SK-N-SH (cell line): ENCODE measurements at regions not wholly inside any gene's neighbourhood (a gene's known extent, or its start where the extent isn't known, plus 50 kb on each side); places are given as distances from the start of the nearest gene placed in this dataset.
"Not testable (repeated sequence)": the region's sequence is repeated elsewhere in the genome, so short reads cannot be mapped to it uniquely, and the experiment has no call there.

Experiments used
- CTCF ChIA-PET: fragments of 300-600, 350-600 bp; formaldehyde crosslinking; extraction: SDS; loops from one replicate; lab custom pipeline; 2021; lab: Yijun Ruan, JAX
- POLR2A ChIA-PET: fragments of 350-600 bp; sonication (Branson Sonifier 250); formaldehyde crosslinking; extraction: SDS; loops from one replicate; lab custom pipeline; 2020; ENCODE audit warnings: antibody characterized with exemption, inconsistent platforms; lab: Yijun Ruan, JAX
- DNase-seq: peaks from one replicate; pipeline ENCODE4 v3.0.0; 2012
- H2AFZ ChIP-seq: fragments of 200-600 bp; sonication (generic); 2 replicates; pipeline ENCODE4 v1.8.1; 2016; ENCODE audit warnings: antibody characterized with exemption, mild to moderate bottlenecking, low read depth
- H3F3A ChIP-seq: fragments of 200-600 bp; sonication (generic); replicated peaks from 2 replicates; pipeline ENCODE3; 2016; ENCODE audit warnings: antibody characterized with exemption, mild to moderate bottlenecking; ENCODE audit not compliant: insufficient read depth
- H3K27ac ChIP-seq, 2 experiments: fragments of 200-500 bp in 1 of 2; fragments of 200-600 bp in 1 of 2; sonication (Bioruptor generic) in 1 of 2; sonication (generic), shearing (Covaris generic) in 1 of 2; 2 replicates each; pipeline versions ENCODE4 v1.5.1 to v1.6.1; 2014 to 2016; ENCODE audit warnings: low read depth in 2 of 2, inconsistent platforms in 1 of 2, low read length in 1 of 2, mild to moderate bottlenecking in 1 of 2, mixed read lengths in 1 of 2
- H3K27me3 ChIP-seq: fragments of 200-600 bp; sonication (generic), shearing (Covaris generic); 2 replicates; pipeline ENCODE4 v1.6.1; 2016; ENCODE audit warnings: mixed run types; ENCODE audit not compliant: insufficient read depth
- H3K36me3 ChIP-seq, 2 experiments: fragments of 200-500 bp in 1 of 2; fragments of 200-600 bp in 1 of 2; sonication (Bioruptor generic) in 1 of 2; sonication (generic) in 1 of 2; replicated peaks in 1 of 2; 2 replicates each; pipeline versions ENCODE3 to v1.5.1; 2014 to 2016; ENCODE audit warnings: low read length in 1 of 2, mild to moderate bottlenecking in 1 of 2; ENCODE audit not compliant: insufficient read depth in 2 of 2, control insufficient read depth in 1 of 2
- H3K4me1 ChIP-seq, 2 experiments: fragments of 200-500 bp in 1 of 2; fragments of 200-600 bp in 1 of 2; sonication (Bioruptor generic) in 1 of 2; sonication (generic), shearing (Covaris generic) in 1 of 2; 2 replicates each; pipeline versions ENCODE4 v1.5.1 to v1.6.1; 2014 to 2016; ENCODE audit warnings: low read depth in 1 of 2, low read length in 1 of 2, mixed run types in 1 of 2; ENCODE audit not compliant: insufficient read depth in 2 of 2, control insufficient read depth in 1 of 2
- H3K4me2 ChIP-seq: fragments of 200-600 bp; sonication (generic), shearing (Covaris generic); 2 replicates; pipeline ENCODE4 v1.6.1; 2017; ENCODE audit warnings: mixed run types
- H3K4me3 ChIP-seq, 2 experiments: fragments of 200-500 bp in 1 of 2; fragments of 200-600 bp in 1 of 2; sonication (Bioruptor generic) in 1 of 2; sonication (generic), shearing (Covaris generic) in 1 of 2; 2 replicates each; pipeline versions ENCODE4 v1.5.1 to v1.8.1; 2014 to 2016; ENCODE audit warnings: low read depth in 2 of 2, inconsistent platforms in 1 of 2, low read length in 1 of 2, mild to moderate bottlenecking in 1 of 2, mixed read lengths in 1 of 2, moderate library complexity in 1 of 2
- H3K79me2 ChIP-seq: fragments of 200-600 bp; sonication (generic); 2 replicates; pipeline ENCODE4 v1.8.1; 2017; ENCODE audit warnings: mild to moderate bottlenecking; ENCODE audit not compliant: insufficient read depth
- H3K9ac ChIP-seq: fragments of 200-600 bp; sonication (generic); 2 replicates; pipeline ENCODE4 v1.6.1; 2017; ENCODE audit warnings: mixed run types
- H3K9me2 ChIP-seq: fragments of 200-600 bp; sonication (generic); 2 replicates; pipeline ENCODE4 v1.6.1; 2017; ENCODE audit warnings: mixed run types
- H3K9me3 ChIP-seq: fragments of 200-600 bp; sonication (generic); 2 replicates; pipeline ENCODE4 v1.6.1; 2017; ENCODE audit warnings: mixed run types, mild to moderate bottlenecking, moderate library complexity
- H4K20me1 ChIP-seq: fragments of 200-600 bp; sonication (generic); 2 replicates; pipeline ENCODE4 v1.6.1; 2017; ENCODE audit warnings: mild to moderate bottlenecking, mixed run types; ENCODE audit not compliant: insufficient read depth
- CHD2 ChIP-seq: fragments of 150-350 bp; IDR thresholded peaks from 2 replicates; pipeline ENCODE4 v1.6.1; 2018; ENCODE audit warnings: low read length; ENCODE audit not compliant: partially characterized antibody
- CTCF ChIP-seq: fragments of 200-600 bp; sonication (generic); IDR thresholded peaks from 2 replicates; pipeline ENCODE4 v1.6.1; 2017; ENCODE audit warnings: antibody characterized with exemption, mild to moderate bottlenecking, moderate library complexity
- FOXM1 ChIP-seq: IDR thresholded peaks from 2 replicates; pipeline ENCODE4 v1.4.0; 2012; ENCODE audit warnings: low read depth, mild to moderate bottlenecking
- GABPA ChIP-seq: IDR thresholded peaks from 2 replicates; pipeline ENCODE4 v1.4.0; 2012; ENCODE audit warnings: low read depth, mild to moderate bottlenecking
- MAX ChIP-seq: IDR thresholded peaks from 2 replicates; pipeline ENCODE4 v1.4.0; 2012; ENCODE audit warnings: low read depth
- MXI1 ChIP-seq: IDR thresholded peaks from 2 replicates; pipeline ENCODE4 v1.6.1; 2012; ENCODE audit warnings: mild to moderate bottlenecking, low read depth, low read length, improper control_type of control experiment
- NFIC ChIP-seq: IDR thresholded peaks from 2 replicates; pipeline ENCODE4 v1.4.0; 2012; ENCODE audit warnings: borderline replicate concordance
- RCOR1 ChIP-seq: fragments of 150-350 bp; IDR thresholded peaks from 2 replicates; pipeline ENCODE4 v1.6.1; 2017; ENCODE audit warnings: antibody characterized with exemption, low read length
- RFX5 ChIP-seq: IDR thresholded peaks from 2 replicates; pipeline ENCODE4 v1.6.1; 2012; ENCODE audit warnings: mild to moderate bottlenecking, improper control_type of control experiment, low read length
- RXRA ChIP-seq: IDR thresholded peaks from 2 replicates; pipeline ENCODE4 v1.4.0; 2012; ENCODE audit warnings: low read depth, mild to moderate bottlenecking, borderline replicate concordance
- SIN3A ChIP-seq: IDR thresholded peaks from 2 replicates; pipeline ENCODE4 v1.6.1; 2012; ENCODE audit warnings: low read depth, mild to moderate bottlenecking, low read length, moderate library complexity, borderline replicate concordance
- TEAD4 ChIP-seq: IDR thresholded peaks from 2 replicates; pipeline ENCODE4 v1.4.0; 2012; ENCODE audit warnings: mild to moderate bottlenecking, borderline replicate concordance; ENCODE audit not compliant: insufficient read depth
- WGBS: methylation state at CpG from one replicate; pipeline ENCODE4 v1.1.6; 2017; ENCODE audit warnings: low lambda C conversion rate; 5-methylcytosine and 5-hydroxymethylcytosine counted together

GRCh38 chrX:131405497-131405896 is 116.4 kb upstream of the IGSF1 start:
- H3K36me3 ChIP-seq: no peaks in the 10 kb centered on the region
- TF ChIP-seq TEAD4: no peak
- peak; percentile 32 for TF ChIP-seq CTCF
- H3K4me2 ChIP-seq: no peak overlapping the region
- H2AFZ ChIP-seq: no peak overlapping the region
- POLR2A ChIA-PET: no interaction called here
- no peak for DNase-seq
- H3K9me2 ChIP-seq: no peaks in the 10 kb centered on the region
- no peaks in the 10 kb centered on the region for H3K27me3 ChIP-seq
- no peaks in the 10 kb centered on the region for H3K4me1 ChIP-seq
- H3K4me3 ChIP-seq: no peak overlapping the region
- no peaks in the 10 kb centered on the region for H3K9me3 ChIP-seq
- 66% methylated on average over 6 of the region's 6 CpGs for WGBS
- H3K27ac ChIP-seq: no peak overlapping the region
- CTCF ChIA-PET: no interaction called here
- no peaks in the 10 kb centered on the region for H4K20me1 ChIP-seq
- H3K79me2 ChIP-seq: no peaks in the 10 kb centered on the region; the same call in 1 of the 2 replicates
- no peaks in the 10 kb centered on the region for H3F3A ChIP-seq
- H3K9ac ChIP-seq: no peak overlapping the region

- H3K27me3 ChIP-seq: no peaks in the 10 kb centered on the region
- H3K4me2 ChIP-seq: no peak overlapping the region
- H2AFZ ChIP-seq: no peak overlapping the region
- H3K79me2 ChIP-seq: no peaks in the 10 kb centered on the region
- DNase-seq: no peak
- H3K36me3 ChIP-seq: no peaks in the 10 kb centered on the region
- no peaks in the 10 kb centered on the region for H3K9me2 ChIP-seq
- H4K20me1 ChIP-seq: no peaks in the 10 kb centered on the region
- no peak overlapping the region for H3K27ac ChIP-seq
- TF ChIP-seq MXI1 (no peak), SIN3A (no peak), NFIC (no peak), RCOR1 (no peak), MAX (no peak), GABPA (no peak), FOXM1 (no peak), RXRA (no peak), CHD2 (no peak), RFX5 (no peak)
- TF ChIP-seq, all 33 proteins: peak for 0
- no peaks in the 10 kb centered on the region for H3F3A ChIP-seq
- no peak overlapping the region for H3K9ac ChIP-seq
- CTCF ChIA-PET: no interaction called here
- H3K4me3 ChIP-seq: no peak overlapping the region
- H3K4me1 ChIP-seq: no peaks in the 10 kb centered on the region
- 34% methylated on average over 2 of the region's 2 CpGs for WGBS
- POLR2A ChIA-PET: no interaction called here
- no peaks in the 10 kb centered on the region for H3K9me3 ChIP-seq
Observed at GRCh38 chrX:131424895-131425294, 119.0 kb upstream of the OR13H1 start.

- POLR2A ChIA-PET, DNase-seq, H3K27me3 ChIP-seq, H3K27ac ChIP-seq, CTCF ChIA-PET, H3K9ac ChIP-seq, H3F3A ChIP-seq, H2AFZ ChIP-seq, H4K20me1 ChIP-seq, H3K9me3 ChIP-seq, H3K79me2 ChIP-seq, H3K4me1 ChIP-seq, H3K4me2 ChIP-seq, H3K36me3 ChIP-seq, H3K9me2 ChIP-seq, H3K4me3 ChIP-seq: not testable (repeated sequence)
- WGBS: 55% methylated on average over 1 of the region's 1 CpG
Observed at GRCh38 chrX:131430465-131430864, 113.4 kb upstream of the OR13H1 start.
